ENCODE measurements at regions not wholly inside any gene's neighbourhood (a gene's known extent, or its start where the extent isn't known, plus 50 kb on each side); places are given as distances from the start of the nearest gene placed in this dataset.

DNA sequence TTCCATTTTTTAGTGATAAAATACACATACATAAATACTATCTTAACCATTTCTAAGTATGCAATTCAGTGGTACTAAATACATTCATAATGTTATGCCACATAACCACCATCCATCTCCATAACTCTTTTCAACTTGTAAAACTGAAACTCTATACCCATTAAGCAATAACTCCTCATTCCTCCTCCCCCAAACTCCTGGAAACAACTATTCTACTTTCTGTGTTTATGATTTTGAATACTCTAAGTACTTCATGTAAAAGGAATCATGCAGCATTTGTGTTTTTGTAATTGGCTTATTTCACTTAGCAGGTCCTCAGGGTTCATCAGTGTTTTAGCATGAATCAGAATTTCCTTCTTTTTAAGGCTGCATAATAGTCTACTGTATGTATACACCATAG, 131.8 kb downstream of the TES start:
- no peak for ATAC-seq
- H3K9me3 ChIP-seq (ENCODE audit: control insufficient read depth, low read length) = no peaks in the 10 kb centered on the region
- intact Hi-C loops (cut with DNase I) = no loop called here
- no peak for DNase-seq
- no peaks in the 10 kb centered on the region for H3K4me1 ChIP-seq (ENCODE audit: control insufficient read depth, insufficient read depth, low read length)
- no peak overlapping the region for H3K4me3 ChIP-seq (ENCODE audit: low read length)
- H3K27me3 ChIP-seq (ENCODE audit: control insufficient read depth, insufficient read depth) = no peaks in the 10 kb centered on the region
- no peak overlapping the region for H3K27ac ChIP-seq (ENCODE audit: low read length)

- Histone ChIP-seq H3K4me1 (ENCODE audit: control insufficient read depth, insufficient read depth, low read length) (no peaks in the 10 kb centered on the region), H3K4me3 (ENCODE audit: low read length) (no peak overlapping the region), H3K9me3 (ENCODE audit: control insufficient read depth, low read length) (no peaks in the 10 kb centered on the region), H3K27me3 (ENCODE audit: control insufficient read depth, insufficient read depth) (no peaks in the 10 kb centered on the region), H3K27ac (ENCODE audit: low read length) (no peak overlapping the region)
- 96% methylated on average over 3 of the region's 3 CpGs for WGBS
- no peak for DNase-seq
- intact Hi-C loops (cut with DNase I) = loop anchor here in 1 of 4 donors (5.0 kb wide), 1 partner anchor 35 kb away; no protein-coding TSS in a partner anchor
- no peak for ATAC-seq
Measured at GRCh38 chr7:116347151-116347832, 137.0 kb downstream of the TES start.

DNA sequence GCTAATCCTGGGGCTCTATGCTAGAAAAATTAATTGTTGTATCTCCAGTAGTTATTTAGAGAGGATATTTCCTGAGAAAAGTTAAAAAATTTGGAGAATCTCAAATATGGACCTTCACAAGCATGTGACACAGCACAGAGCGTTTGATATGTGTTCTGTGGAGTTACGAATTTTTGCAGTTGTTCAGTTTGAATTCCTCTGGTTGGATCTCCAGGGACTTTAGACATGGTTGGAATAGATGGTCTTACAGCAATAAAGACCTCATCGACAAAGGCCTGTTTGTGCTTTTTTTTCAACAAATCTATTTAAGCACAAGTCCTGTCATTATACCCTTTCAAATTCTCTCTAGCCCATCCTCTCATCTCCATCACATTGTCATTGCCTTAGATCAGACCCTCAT, 138.0 kb downstream of the TES start:
- intact Hi-C loops (cut with DNase I) = loop anchor here in 1 of 4 donors (5.0 kb wide), 1 partner anchor 36 kb away; no protein-coding TSS in a partner anchor
- Histone ChIP-seq H3K9me3 (ENCODE audit: control insufficient read depth, low read length) (no peaks in the 10 kb centered on the region), H3K27me3 (ENCODE audit: control insufficient read depth, insufficient read depth) (no peaks in the 10 kb centered on the region), H3K4me3 (ENCODE audit: low read length) (no peak overlapping the region), H3K4me1 (ENCODE audit: control insufficient read depth, insufficient read depth, low read length) (no peaks in the 10 kb centered on the region), H3K27ac (ENCODE audit: low read length) (no peak overlapping the region)
- WGBS = 66% methylated on average over 3 of the region's 3 CpGs
- no peak for DNase-seq
- ATAC-seq = no peak

GRCh38 chr7:116351966-116352365, 141.6 kb downstream of the TES start:
- H3K4me1 ChIP-seq (ENCODE audit: control insufficient read depth, insufficient read depth, low read length) = peaks cover 9% of the 10 kb centered on the region
- ATAC-seq (no peak), DNase-seq (no peak)
- no peak overlapping the region for H3K4me3 ChIP-seq (ENCODE audit: low read length)
- intact Hi-C loops (cut with DNase I) = loop anchor here in 2 of 4 donors (10.0 kb wide), 2 partner anchors 173 to 233 kb away; partner anchors contain the start of gene CAV1 (in 1 of the 2)
- no peak overlapping the region for H3K27ac ChIP-seq (ENCODE audit: low read length)
- H3K27me3 ChIP-seq (ENCODE audit: control insufficient read depth, insufficient read depth) = no peaks in the 10 kb centered on the region
- 92% methylated on average over 6 of the region's 6 CpGs for WGBS
- no peaks in the 10 kb centered on the region for H3K9me3 ChIP-seq (ENCODE audit: control insufficient read depth, low read length)

DNA sequence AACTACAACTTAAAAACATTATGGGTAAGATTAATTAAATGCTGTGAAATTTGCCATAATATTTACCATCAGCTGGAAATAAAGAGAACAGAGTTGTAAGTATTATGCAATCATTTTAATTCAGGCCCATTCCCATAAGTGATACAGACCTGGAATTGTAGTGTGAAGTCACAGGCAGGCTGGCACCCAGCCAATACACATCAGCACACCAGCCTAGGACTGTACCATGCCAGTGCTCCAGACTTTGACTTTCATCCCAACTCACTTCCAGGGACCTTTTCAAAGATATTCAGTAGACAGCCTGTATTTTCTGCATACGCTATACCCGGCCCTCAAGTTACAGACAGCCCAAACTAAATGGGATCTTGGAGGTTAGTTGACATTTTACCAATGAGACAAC, 143.3 kb downstream of the TES start:
- no peak overlapping the region for H3K4me3 ChIP-seq (ENCODE audit: low read length)
- ATAC-seq = peak; percentile 57 to 61
- intact Hi-C loops (cut with DNase I) = loop anchor here in 2 of 4 donors (2.0 to 10.0 kb wide), 3 partner anchors 171 to 231 kb away; partner anchors contain the start of gene CAV1 (in 2 of the 2)

DNA sequence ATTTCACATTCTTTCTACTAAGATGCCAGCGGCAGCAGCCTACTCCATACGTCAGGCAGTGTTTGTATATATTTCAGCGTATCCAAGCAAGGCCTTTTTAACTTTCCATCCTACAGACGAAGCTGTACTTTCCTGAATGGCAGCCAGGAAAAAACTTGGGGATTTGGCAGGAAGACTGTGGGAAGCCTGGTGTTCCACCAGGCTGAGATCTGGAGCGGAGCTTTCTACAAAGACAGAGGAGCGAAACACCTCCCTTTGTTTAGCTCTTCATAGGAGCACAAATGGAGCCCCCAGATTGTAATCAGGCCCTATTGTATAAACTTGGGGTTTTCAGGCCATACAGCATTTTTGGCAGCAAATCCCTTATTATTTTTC, 143.8 kb downstream of the TES start:
- no peaks in the 10 kb centered on the region for H3K9me3 ChIP-seq (ENCODE audit: control insufficient read depth, low read length)
- intact Hi-C loops (cut with DNase I) = loop anchor here in 2 of 4 donors (2.0 to 10.0 kb wide), 3 partner anchors 171 to 231 kb away; partner anchors contain the start of gene CAV1 (in 2 of the 2)
- peaks cover 9% of the 10 kb centered on the region for H3K4me1 ChIP-seq (ENCODE audit: control insufficient read depth, insufficient read depth, low read length)
- H3K27ac ChIP-seq (ENCODE audit: low read length) = peak overlapping the region; percentile 99
- no peak overlapping the region for H3K4me3 ChIP-seq (ENCODE audit: low read length)
- 15% methylated on average over 6 of the region's 6 CpGs for WGBS
- H3K27me3 ChIP-seq (ENCODE audit: control insufficient read depth, insufficient read depth) = no peaks in the 10 kb centered on the region
- ATAC-seq (peak; percentile 78 to 86), DNase-seq (peak; percentile 48 to 58 (median 56))

More for the DNA sequence above, 143.3 kb downstream of the TES start:
- DNase-seq = peak; percentile 74 to 88 (median 79)
- Histone ChIP-seq H3K27me3 (ENCODE audit: control insufficient read depth, insufficient read depth) (no peaks in the 10 kb centered on the region), H3K9me3 (ENCODE audit: control insufficient read depth, low read length) (no peaks in the 10 kb centered on the region), H3K4me1 (ENCODE audit: control insufficient read depth, insufficient read depth, low read length) (peaks cover 9% of the 10 kb centered on the region), H3K27ac (ENCODE audit: low read length) (peak overlapping the region; percentile 68)
- WGBS = 27% methylated on average over 2 of the region's 2 CpGs

DNA sequence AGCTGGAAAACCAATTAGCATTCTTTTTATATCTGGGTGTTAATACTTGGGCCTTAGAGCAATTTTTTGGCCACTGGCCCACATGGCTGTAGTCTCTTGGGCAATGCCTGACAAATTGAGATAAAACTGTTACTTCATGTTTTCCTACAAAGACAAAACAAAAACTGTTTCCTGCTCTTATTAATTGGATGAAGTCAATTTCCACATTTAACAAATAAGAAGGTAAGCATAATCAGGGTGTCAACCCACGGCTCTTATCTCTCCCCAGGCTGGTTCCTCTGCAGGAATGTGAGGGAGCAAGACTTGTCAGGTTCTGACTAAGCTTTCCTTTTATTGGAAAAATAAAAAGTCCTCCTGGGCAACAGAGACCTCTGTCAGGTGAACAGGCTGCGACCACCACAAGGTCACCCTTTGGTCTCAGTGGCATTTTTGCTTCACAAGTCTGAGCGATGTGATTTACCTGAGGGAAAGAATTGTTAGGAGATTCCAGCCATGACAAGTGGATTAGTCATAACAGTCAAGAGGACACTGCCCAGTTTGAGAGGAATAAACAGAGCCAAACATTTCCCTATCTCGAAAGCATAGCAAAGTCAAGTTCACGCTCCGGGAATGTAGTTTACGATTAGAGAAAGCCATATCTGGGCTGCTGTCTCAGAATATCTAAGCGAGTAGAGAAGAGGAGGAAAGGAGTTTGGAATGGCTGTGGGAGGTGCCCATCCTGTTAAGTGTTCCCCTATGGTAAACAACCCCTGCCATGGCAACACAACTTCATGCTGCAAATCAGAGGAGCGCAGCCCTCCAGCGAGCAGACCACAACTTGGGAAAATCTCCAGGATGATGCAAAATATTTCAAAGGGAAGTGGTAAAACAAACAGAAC, 144.4 kb downstream of the TES start:
- Histone ChIP-seq H3K27ac (ENCODE audit: low read length) (peak overlapping the region; percentile 99), H3K27me3 (ENCODE audit: control insufficient read depth, insufficient read depth) (no peaks in the 10 kb centered on the region), H3K9me3 (ENCODE audit: control insufficient read depth, low read length) (no peaks in the 10 kb centered on the region), H3K4me3 (ENCODE audit: low read length) (peak overlapping the region; percentile 26), H3K4me1 (ENCODE audit: control insufficient read depth, insufficient read depth, low read length) (peaks cover 9% of the 10 kb centered on the region)
- DNase-seq = peak; percentile 81 to 91 (median 87)
- 4% methylated on average over 10 of the region's 10 CpGs for WGBS
- intact Hi-C loops (cut with DNase I) = loop anchor here in 2 of 4 donors (2.0 to 10.0 kb wide), 4 partner anchors 143 to 230 kb away; partner anchors contain the start of genes CAV1 (in 2 of the 2) and CAV2 (in 1 of the 2)
- peak; percentile 91 for ATAC-seq

DNA sequence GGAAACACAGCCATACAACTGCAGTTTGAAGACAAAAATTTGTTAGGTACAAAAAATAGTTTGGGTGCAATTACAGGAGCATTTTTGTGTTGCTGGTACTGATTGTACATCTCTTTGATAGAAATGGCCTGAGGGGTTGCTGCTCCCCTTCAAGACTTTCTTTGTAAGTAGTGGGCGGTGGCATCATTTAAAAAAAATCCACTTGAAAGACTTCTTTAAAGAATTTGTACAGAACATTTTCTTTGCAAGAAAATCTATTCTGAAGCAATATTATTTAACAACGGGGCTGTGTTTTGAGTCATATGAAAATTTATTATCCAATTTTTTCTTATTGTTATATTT, 144.1 kb upstream of the CAV2 start:
- H3K4me3 ChIP-seq (ENCODE audit: low read length) = peak overlapping the region; percentile 26
- intact Hi-C loops (cut with DNase I) = loop anchor here in 2 of 4 donors (2.0 to 10.0 kb wide), 4 partner anchors 142 to 229 kb away; partner anchors contain the start of genes CAV1 (in 2 of the 2) and CAV2 (in 1 of the 2)
- no peak for DNase-seq
- 20% methylated on average over 2 of the region's 2 CpGs for WGBS
- no peaks in the 10 kb centered on the region for H3K27me3 ChIP-seq (ENCODE audit: control insufficient read depth, insufficient read depth)
- ATAC-seq = no peak
- peaks cover 9% of the 10 kb centered on the region for H3K4me1 ChIP-seq (ENCODE audit: control insufficient read depth, insufficient read depth, low read length)
- H3K27ac ChIP-seq (ENCODE audit: low read length) = peak overlapping the region; percentile 99
- no peaks in the 10 kb centered on the region for H3K9me3 ChIP-seq (ENCODE audit: control insufficient read depth, low read length)

GRCh38 chr7:116356333-116356965, 143.1 kb upstream of the CAV2 start:
- DNase-seq (no peak), ATAC-seq (no peak)
- H3K27me3 ChIP-seq (ENCODE audit: control insufficient read depth, insufficient read depth) = no peaks in the 10 kb centered on the region
- H3K4me1 ChIP-seq (ENCODE audit: control insufficient read depth, insufficient read depth, low read length) = peaks cover 9% of the 10 kb centered on the region
- intact Hi-C loops (cut with DNase I) = loop anchor here in 2 of 4 donors (5.0 to 10.0 kb wide), 3 partner anchors 141 to 228 kb away; partner anchors contain the start of genes CAV1 (in 1 of the 2) and CAV2 (in 1 of the 2)
- peak overlapping the region; percentile 84 for H3K27ac ChIP-seq (ENCODE audit: low read length)
- WGBS = 79% methylated on average over 1 of the region's 1 CpG
- no peak overlapping the region for H3K4me3 ChIP-seq (ENCODE audit: low read length)
- H3K9me3 ChIP-seq (ENCODE audit: control insufficient read depth, low read length) = no peaks in the 10 kb centered on the region

- intact Hi-C loops (cut with DNase I) = loop anchor here in 2 of 4 donors (5.0 to 10.0 kb wide), 3 partner anchors 140 to 228 kb away; partner anchors contain the start of genes CAV1 (in 1 of the 2) and CAV2 (in 1 of the 2)
- peak overlapping the region; percentile 56 for H3K27ac ChIP-seq (ENCODE audit: low read length)
- H3K4me3 ChIP-seq (ENCODE audit: low read length) = no peak overlapping the region
Measured at GRCh38 chr7:116356979-116357378, 142.6 kb upstream of the CAV2 start.

More at GRCh38 chr7:116356979-116357378, 142.6 kb upstream of the CAV2 start:
- no peaks in the 10 kb centered on the region for H3K9me3 ChIP-seq (ENCODE audit: control insufficient read depth, low read length)
- ATAC-seq (no peak), DNase-seq (no peak)
- H3K27me3 ChIP-seq (ENCODE audit: control insufficient read depth, insufficient read depth) = no peaks in the 10 kb centered on the region
- H3K4me1 ChIP-seq (ENCODE audit: control insufficient read depth, insufficient read depth, low read length) = peaks cover 9% of the 10 kb centered on the region
- 65% methylated on average over 2 of the region's 2 CpGs for WGBS

Measured in right cardiac atrium (tissue), 5 donors.